ENCODE measurements at regions not wholly inside any gene's neighbourhood (a gene's known extent, or its start where the extent isn't known, plus 50 kb on each side); places are given as distances from the start of the nearest gene placed in this dataset.
A peak's percentile ranks its signal among the peaks of the same experiment; 100 is the strongest.
"Not testable (repeated sequence)": the region's sequence is repeated elsewhere in the genome, so short reads cannot be mapped to it uniquely, and the experiment has no call there.

GRCh38 chr9:41321277-41321676, 132.2 kb upstream of the ZNG1F start:
- DNase-seq; ATAC-seq; H3K36me3 ChIP-seq (ENCODE audit: low read depth); H3K4me3 ChIP-seq; H3K9me3 ChIP-seq; H3K4me1 ChIP-seq (ENCODE audit: low read depth); intact Hi-C loops (cut with DNase I, micrococcal nuclease): not testable (repeated sequence)

- H3K36me3 ChIP-seq (ENCODE audit: low read depth); ATAC-seq; intact Hi-C loops (cut with DNase I, micrococcal nuclease); H3K4me1 ChIP-seq (ENCODE audit: low read depth); DNase-seq; H3K9me3 ChIP-seq; H3K4me3 ChIP-seq: not testable (repeated sequence)
Observed at GRCh38 chr9:41308953-41309352, 119.8 kb upstream of the ZNG1F start.

- H3K4me3 ChIP-seq; ATAC-seq; intact Hi-C loops (cut with DNase I, micrococcal nuclease); H3K36me3 ChIP-seq (ENCODE audit: low read depth); DNase-seq; H3K9me3 ChIP-seq; H3K4me1 ChIP-seq (ENCODE audit: low read depth): not testable (repeated sequence)
Observed at GRCh38 chr9:41285744-41286143, 96.6 kb upstream of the ZNG1F start.

- H3K36me3 ChIP-seq (ENCODE audit: low read depth); H3K4me1 ChIP-seq (ENCODE audit: low read depth); H3K9me3 ChIP-seq; intact Hi-C loops (cut with DNase I, micrococcal nuclease); H3K4me3 ChIP-seq; DNase-seq: not testable (repeated sequence)
- ATAC-seq, result peak; percentile 53
Observed at GRCh38 chr9:41280299-41281238, 91.5 kb upstream of the ZNG1F start.

GRCh38 chr9:41279437-41279836, 90.3 kb upstream of the ZNG1F start:
- ATAC-seq, result not testable (repeated sequence)

GRCh38 chr9:41279033-41279432, 89.9 kb upstream of the ZNG1F start:
- H3K36me3 ChIP-seq (ENCODE audit: low read depth); H3K4me3 ChIP-seq; ATAC-seq; intact Hi-C loops (cut with DNase I, micrococcal nuclease); H3K4me1 ChIP-seq (ENCODE audit: low read depth); H3K9me3 ChIP-seq; DNase-seq: not testable (repeated sequence)

More at GRCh38 chr9:41279437-41279836, 90.3 kb upstream of the ZNG1F start:
- H3K9me3 ChIP-seq; H3K4me3 ChIP-seq; H3K36me3 ChIP-seq (ENCODE audit: low read depth); intact Hi-C loops (cut with DNase I, micrococcal nuclease); H3K4me1 ChIP-seq (ENCODE audit: low read depth): not testable (repeated sequence)
- peak in 1 of 3 donors; percentile 27 for DNase-seq

GRCh38 chr9:41273549-41274267, 84.6 kb upstream of the ZNG1F start:
- peak; percentile 100 for ATAC-seq

GRCh38 chr9:41272879-41273548, 83.9 kb upstream of the ZNG1F start:
- H3K36me3 ChIP-seq (ENCODE audit: low read depth); intact Hi-C loops (cut with DNase I, micrococcal nuclease); H3K4me1 ChIP-seq (ENCODE audit: low read depth); H3K4me3 ChIP-seq; H3K9me3 ChIP-seq: not testable (repeated sequence)
- ATAC-seq (peak; percentile 38), DNase-seq (peak; percentile 32 to 60 (median 58))

More at GRCh38 chr9:41273549-41274267, 84.6 kb upstream of the ZNG1F start:
- H3K4me1 ChIP-seq (ENCODE audit: low read depth); intact Hi-C loops (cut with DNase I, micrococcal nuclease); H3K4me3 ChIP-seq; H3K9me3 ChIP-seq; H3K36me3 ChIP-seq (ENCODE audit: low read depth): not testable (repeated sequence)
- DNase-seq, result peak; percentile 64 to 88 (median 82)

GRCh38 chr9:41270992-41271391, 81.9 kb upstream of the ZNG1F start:
- H3K4me3 ChIP-seq; DNase-seq; intact Hi-C loops (cut with DNase I, micrococcal nuclease); ATAC-seq; H3K9me3 ChIP-seq; H3K36me3 ChIP-seq (ENCODE audit: low read depth); H3K4me1 ChIP-seq (ENCODE audit: low read depth): not testable (repeated sequence)

GRCh38 chr9:41269471-41269870, 80.4 kb upstream of the ZNG1F start:
- H3K4me1 ChIP-seq (ENCODE audit: low read depth); intact Hi-C loops (cut with DNase I, micrococcal nuclease); H3K9me3 ChIP-seq; H3K36me3 ChIP-seq (ENCODE audit: low read depth); ATAC-seq; H3K4me3 ChIP-seq: not testable (repeated sequence)
- peak in 1 of 3 donors; percentile 49 for DNase-seq

GRCh38 chr9:41269054-41269453, 79.9 kb upstream of the ZNG1F start:
- H3K9me3 ChIP-seq; H3K4me1 ChIP-seq (ENCODE audit: low read depth); H3K36me3 ChIP-seq (ENCODE audit: low read depth); intact Hi-C loops (cut with DNase I, micrococcal nuclease); H3K4me3 ChIP-seq; ATAC-seq: not testable (repeated sequence)
- peak in 2 of 3 donors; percentile 26 to 58 for DNase-seq

GRCh38 chr9:41266602-41267001, 77.5 kb upstream of the ZNG1F start:
- ATAC-seq; H3K36me3 ChIP-seq (ENCODE audit: low read depth); H3K9me3 ChIP-seq; H3K4me3 ChIP-seq; H3K4me1 ChIP-seq (ENCODE audit: low read depth); intact Hi-C loops (cut with DNase I, micrococcal nuclease): not testable (repeated sequence)
- peak in 1 of 3 donors; percentile 44 for DNase-seq

- H3K4me1 ChIP-seq (ENCODE audit: low read depth); H3K4me3 ChIP-seq; H3K36me3 ChIP-seq (ENCODE audit: low read depth); intact Hi-C loops (cut with DNase I, micrococcal nuclease); H3K9me3 ChIP-seq: not testable (repeated sequence)
- DNase-seq, result peak in 1 of 3 donors; percentile 50
- ATAC-seq, result peak; percentile 60
Observed at GRCh38 chr9:41266000-41266399, 76.9 kb upstream of the ZNG1F start.

- H3K9me3 ChIP-seq, result peaks cover 40% of the 10 kb centered on the region
- DNase-seq; H3K4me1 ChIP-seq (ENCODE audit: low read depth); ATAC-seq; intact Hi-C loops (cut with DNase I, micrococcal nuclease); H3K4me3 ChIP-seq; H3K36me3 ChIP-seq (ENCODE audit: low read depth): not testable (repeated sequence)
Observed at GRCh38 chr9:41251973-41252372, 62.9 kb upstream of the ZNG1F start.

Data from mucosa of descending colon (tissue), 3 donors.